Lower leg skin (tissue), 4 donors: ENCODE measurements at regions not wholly inside any gene's neighbourhood (a gene's known extent, or its start where the extent isn't known, plus 50 kb on each side); places are given as distances from the start of the nearest gene placed in this dataset.
"Not testable (repeated sequence)": the region's sequence is repeated elsewhere in the genome, so short reads cannot be mapped to it uniquely, and the experiment has no call there.

Experiments
- DNase-seq, 2 donors: peaks; one replicate each; pipeline ENCODE4 v3.0.0-alpha.2; 2019; ENCODE audit warnings: low spot score in 2 of 2
- H3K4me3 ChIP-seq: fragments of 200-600 bp; sonication (generic); 2 replicates; pipeline ENCODE4 v1.5.1; 2017; ENCODE audit warnings: mild to moderate bottlenecking, low read depth; ENCODE audit not compliant: poor library complexity, severe bottlenecking
- CTCF ChIP-seq, 3 donors: fragments of 450-650 bp; IDR thresholded peaks; one replicate each; pipeline ENCODE4 v1.5.1; 2016; ENCODE audit warnings: antibody characterized with exemption in 3 of 3, mild to moderate bottlenecking in 3 of 3, moderate library complexity in 2 of 3
- POLR2A ChIP-seq, 2 donors: fragments of 450-650 bp; IDR thresholded peaks; one replicate each; pipeline ENCODE4 v1.6.1; 2016 to 2017; ENCODE audit warnings: antibody characterized with exemption in 2 of 2, mild to moderate bottlenecking in 1 of 2, moderate library complexity in 1 of 2
- WGBS, 2 donors: methylation state at CpG; one replicate each; pipeline ENCODE4 v1.1.5; 2018; 5-methylcytosine and 5-hydroxymethylcytosine counted together
- intact Hi-C: fragments of 100-400 bp; cut with DNase I; formaldehyde crosslinking; loops from one replicate; pipeline ENCODE4 v1.15.0; 2023; ENCODE audit warnings: low total_unique reads

- TF ChIP-seq CTCF (IDR thresholded peaks at IDR 0.05) (no peak), POLR2A (IDR thresholded peaks at IDR 0.05) (no peak)
- intact Hi-C loops: no loop called here
- DNase-seq: no peak
- 67% methylated on average over 3 of the region's 3 CpGs for WGBS, 2 donors
- H3K4me3 ChIP-seq: no peak overlapping the region
Observed at GRCh38 chr3:177335728-177336127, 138.4 kb upstream of the TBL1XR1 start.

GRCh38 chr3:177336873-177337450 is 139.7 kb upstream of the TBL1XR1 start:
- no peak overlapping the region for H3K4me3 ChIP-seq
- no peak for TF ChIP-seq CTCF (IDR thresholded peaks at IDR 0.05)
- no peak for TF ChIP-seq POLR2A (IDR thresholded peaks at IDR 0.05)
- intact Hi-C loops: no loop called here
- 71 to 72% methylated on average over 5 of the region's 5 CpGs for WGBS, 2 donors
- DNase-seq: no peak

DNA sequence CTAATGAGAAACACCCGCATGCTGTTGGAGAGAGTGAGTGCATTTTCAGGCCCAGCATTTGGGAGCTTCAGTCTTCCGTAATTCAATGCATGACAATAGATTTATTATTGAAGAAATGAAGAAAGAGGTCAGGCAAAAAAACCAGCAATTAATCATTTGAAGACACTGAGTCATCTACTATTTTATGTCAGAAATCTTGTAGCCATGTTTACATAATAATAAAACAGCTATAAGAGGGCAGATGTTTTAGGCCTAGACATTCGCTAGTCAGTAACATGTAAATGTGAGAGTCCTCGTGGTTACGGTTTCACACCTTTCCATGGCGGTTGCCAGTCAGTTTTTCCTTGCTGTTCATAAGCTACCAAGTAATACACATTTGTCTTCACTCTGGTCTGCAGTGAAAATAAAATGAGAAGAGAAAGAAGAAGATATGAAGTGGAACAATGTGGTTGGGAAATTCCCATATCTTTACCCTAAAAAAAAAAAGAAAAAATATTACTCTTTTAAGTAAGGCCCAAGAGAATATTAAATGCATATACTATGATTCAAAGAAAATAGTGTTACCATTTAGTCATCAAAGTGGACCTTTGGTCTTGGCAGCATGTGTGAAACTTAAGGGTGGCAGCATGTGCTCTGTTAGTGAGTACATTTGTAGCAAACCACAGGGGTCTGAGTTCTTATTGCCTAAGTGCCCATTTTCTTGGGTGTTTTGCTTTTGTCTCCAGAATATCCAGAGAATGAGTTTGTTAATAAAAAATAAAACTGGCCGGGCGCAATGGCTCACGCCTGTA is 140.5 kb upstream of the TBL1XR1 start:
- TF ChIP-seq CTCF (IDR thresholded peaks at IDR 0.05) (no peak), POLR2A (IDR thresholded peaks at IDR 0.05) (no peak)
- no peak for DNase-seq
- no peak overlapping the region for H3K4me3 ChIP-seq
- intact Hi-C loops: no loop called here
- WGBS, 2 donors: 64 to 68% methylated on average over 9 of the region's 9 CpGs

DNA sequence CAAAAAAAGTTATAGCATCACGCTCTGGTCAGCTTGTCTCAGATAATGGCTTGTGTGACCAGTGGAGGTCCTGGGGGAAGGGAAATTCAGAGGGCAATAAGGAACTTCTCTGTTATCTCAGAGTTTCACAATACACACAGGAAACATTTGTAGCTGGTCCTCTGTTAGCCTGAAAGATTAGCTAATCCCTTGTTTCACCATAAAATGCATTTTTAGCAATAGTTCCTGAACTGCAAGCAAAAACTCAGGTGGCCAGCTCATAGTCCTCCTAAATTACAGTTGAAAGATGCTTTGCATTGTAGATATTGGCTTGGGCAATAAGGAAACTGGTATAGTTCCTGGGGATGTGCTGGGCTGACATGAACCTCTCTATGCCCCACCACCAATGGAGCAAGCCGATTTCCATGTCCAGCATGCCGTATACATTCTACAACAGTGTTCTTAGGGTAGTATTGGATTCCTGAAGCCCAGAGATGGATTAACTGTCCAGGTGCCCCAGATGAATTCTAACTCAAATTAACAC is 141.5 kb upstream of the TBL1XR1 start:
- 82 to 84% methylated on average over 3 of the region's 3 CpGs for WGBS, 2 donors
- TF ChIP-seq CTCF (IDR thresholded peaks at IDR 0.05) (no peak), POLR2A (IDR thresholded peaks at IDR 0.05) (no peak)

GRCh38 chr3:177339220-177339703 is 142.0 kb upstream of the TBL1XR1 start:
- DNase-seq, intact Hi-C loops, H3K4me3 ChIP-seq: not testable (repeated sequence)
- 65% methylated on average over 3 of the region's 3 CpGs for WGBS, 2 donors

More for the DNA sequence above, 141.5 kb upstream of the TBL1XR1 start:
- intact Hi-C loops: no loop called here
- H3K4me3 ChIP-seq: no peak overlapping the region
- DNase-seq: no peak

DNA sequence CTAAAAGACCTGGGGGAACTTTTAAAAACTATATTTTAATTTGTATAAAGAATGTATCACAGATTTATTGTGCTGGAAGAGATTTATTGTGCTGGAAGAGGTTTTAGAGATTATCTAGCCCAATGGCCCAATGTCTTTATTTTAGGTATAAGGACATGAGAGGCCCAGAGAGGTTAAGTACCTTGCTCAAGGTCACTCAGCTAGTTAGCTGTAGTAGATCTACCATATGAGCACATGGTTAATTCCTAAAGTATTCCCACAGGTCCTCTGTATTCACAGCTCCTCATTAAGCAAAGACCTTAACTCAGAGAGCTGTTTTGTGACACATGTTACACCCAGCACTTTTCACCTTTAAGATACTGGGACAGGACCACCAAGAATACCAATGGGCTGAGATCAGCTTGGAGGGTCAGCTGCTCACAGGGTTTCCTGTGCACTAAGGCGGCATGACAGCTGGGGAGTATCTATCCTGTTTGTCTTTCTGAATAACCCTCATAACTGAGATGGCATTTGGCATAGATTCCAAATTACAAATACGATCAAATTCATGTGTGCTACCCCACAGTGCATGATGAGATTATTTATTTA is 143.1 kb upstream of the TBL1XR1 start:
- 75 to 79% methylated on average over 2 of the region's 2 CpGs for WGBS, 2 donors
- no peak for DNase-seq
- intact Hi-C loops: no loop called here
- no peak overlapping the region for H3K4me3 ChIP-seq
- TF ChIP-seq CTCF (IDR thresholded peaks at IDR 0.05) (no peak), POLR2A (IDR thresholded peaks at IDR 0.05) (no peak)
